HepG2 (cell line): ENCODE measurements at regions not wholly inside any gene's neighbourhood (a gene's known extent, or its start where the extent isn't known, plus 50 kb on each side); places are given as distances from the start of the nearest gene placed in this dataset.

Source experiments
- ATAC-seq: fragments of 200-7000 bp; cut with Tn5 transposase; 3 replicates; pipeline ENCODE4 v1.9.1; 2020; ENCODE audit warnings: mild to moderate bottlenecking, moderate library complexity
- BruUV-seq: library from RNA; stranded (reverse); fragments of 400-500 nt; replicated peaks from 2 replicates; lab custom pipeline; 2021; lab: Mats Ljungman, UMichigan
- CTCF ChIA-PET: fragments of 300-600 bp; formaldehyde crosslinking; extraction: SDS; loops from one replicate; lab custom pipeline; 2021; ENCODE audit warnings: low total read pairs, inconsistent platforms, low intra/inter-chr PET ratio; lab: Yijun Ruan, JAX
- POLR2A ChIA-PET: fragments of 350-600 bp; sonication (Branson Sonifier 250); formaldehyde crosslinking; loops from one replicate; lab custom pipeline; 2020; ENCODE audit warnings: antibody characterized with exemption, inconsistent platforms; lab: Yijun Ruan, JAX
- DNase-seq: peaks from one replicate; pipeline ENCODE4 v3.0.0-alpha.2; 2015; ENCODE audit warnings: low spot score
- FAIRE-seq: peaks from 3 replicates; lab custom pipeline; 2011; peaks lifted over from hg19 to GRCh38; lab: Jason Lieb, UNC
- H2AFZ ChIP-seq: one replicate; pipeline ENCODE4 v1.6.1; 2011; ENCODE audit warnings: low read length, inconsistent platforms
- H3K27ac ChIP-seq: fragments of 300-600 bp; 3 replicates; pipeline ENCODE4 v1.8.0; 2011; ENCODE audit warnings: mixed run types, mild to moderate bottlenecking, mixed read lengths, low read length, inconsistent platforms; ENCODE audit not compliant: insufficient read depth; ENCODE audit errors: extremely low read length
- H3K27me3 ChIP-seq, 2 experiments: fragments of 200-600 bp in 1 of 2; 2 replicates in 1 of 2; 3 replicates in 1 of 2; pipeline versions ENCODE4 v1.6.0 to v1.8.0; 2011; ENCODE audit warnings: low read length in 2 of 2, mild to moderate bottlenecking in 2 of 2, moderate library complexity in 2 of 2, inconsistent platforms in 1 of 2; ENCODE audit not compliant: insufficient read depth in 2 of 2, control insufficient read depth in 1 of 2
- H3K36me3 ChIP-seq, 2 experiments: fragments of 200-600 bp in 1 of 2; replicated peaks in 1 of 2; 2 replicates in 1 of 2; 3 replicates in 1 of 2; pipeline versions ENCODE4 v1.5.1 to v1.8.0; 2011; ENCODE audit warnings: low read length in 2 of 2, inconsistent platforms in 1 of 2; ENCODE audit not compliant: insufficient read depth in 2 of 2, control insufficient read depth in 1 of 2
- H3K4me1 ChIP-seq: 2 replicates; pipeline ENCODE4 v1.5.1; 2012; ENCODE audit warnings: low read length, inconsistent platforms; ENCODE audit not compliant: insufficient read depth
- H3K4me2 ChIP-seq: 2 replicates; pipeline ENCODE4 v1.6.0; 2011; ENCODE audit warnings: low read depth, low read length, inconsistent platforms
- H3K4me3 ChIP-seq, 3 experiments: fragments of 200-600 bp in 1 of 3; sonication (generic), shearing (Covaris generic) in 1 of 3; replicated peaks in 1 of 3; 2 replicates each; pipeline ENCODE4 v1.5.1; 2011 to 2016; ENCODE audit warnings: low read length in 3 of 3, inconsistent platforms in 2 of 3, low read depth in 2 of 3, mild to moderate bottlenecking in 2 of 3, control low read depth in 1 of 3, mixed read lengths in 1 of 3; ENCODE audit not compliant: insufficient read depth in 1 of 3
- H3K79me2 ChIP-seq: one replicate; pipeline ENCODE4 v1.6.1; 2011; ENCODE audit warnings: low read length, inconsistent platforms; ENCODE audit not compliant: insufficient read depth
- H3K9ac ChIP-seq: 2 replicates; pipeline ENCODE4 v1.6.0; 2011; ENCODE audit warnings: mild to moderate bottlenecking, low read depth, low read length, inconsistent platforms; ENCODE audit not compliant: insufficient read depth
- H3K9me3 ChIP-seq: 2 replicates; pipeline ENCODE4 v1.5.1; 2012; ENCODE audit warnings: mild to moderate bottlenecking, low read length
- H4K20me1 ChIP-seq: 2 replicates; pipeline ENCODE4 v1.6.0; 2011; ENCODE audit warnings: inconsistent platforms, mild to moderate bottlenecking, low read length, moderate library complexity; ENCODE audit not compliant: insufficient read depth
- FOXK2 ChIP-seq: fragments of 450-650 bp; IDR thresholded peaks from 2 replicates; pipeline ENCODE4 v1.6.1; 2016
- HINFP ChIP-seq: sonication (generic); formaldehyde crosslinking; IDR thresholded peaks from 2 replicates; pipeline ENCODE4 v1.4.0; 2020; ENCODE audit warnings: low read depth, mild to moderate bottlenecking, missing genetic modification reagents
- HNRNPUL1 ChIP-seq: fragments of 200-400 bp; formaldehyde crosslinking; IDR thresholded peaks from 2 replicates; pipeline ENCODE4 v1.6.1; 2017; ENCODE audit warnings: low read depth, mild to moderate bottlenecking, low read length, moderate library complexity
- ZNF18 ChIP-seq: sonication (generic); formaldehyde crosslinking; IDR thresholded peaks from 2 replicates; pipeline ENCODE4 v1.8.0; 2022; ENCODE audit warnings: mild to moderate bottlenecking, missing genetic modification reagents; ENCODE audit not compliant: insufficient replicate concordance
- WGBS: methylation state at CpG from one replicate; pipeline ENCODE4 v1.1.6; 2017; ENCODE audit warnings: low lambda C conversion rate; 5-methylcytosine and 5-hydroxymethylcytosine counted together
- in situ Hi-C: cut with HindIII; loops from 2 replicates; pipeline ENCODE4 v1.10.0; 2017; ENCODE audit warnings: low pct_unique_long_range_greater_than_20kb; ENCODE audit not compliant: extremely low pct_ligation_motif_present
- intact Hi-C: fragments of 100-400 bp; cut with micrococcal nuclease; formaldehyde crosslinking; loops from one replicate; pipeline ENCODE4 v1.10.0; 2022; ENCODE audit not compliant: unreplicated experiment

GRCh38 chr13:111623208-111623607 lies 302.8 kb downstream of the TEX29 start:
- Histone ChIP-seq H3K4me3 (no peak overlapping the region), H3K4me2 (no peak overlapping the region), H3K4me1 (no peaks in the 10 kb centered on the region), H2AFZ (no peak overlapping the region), H3K27ac (no peak overlapping the region), H4K20me1 (no peaks in the 10 kb centered on the region), H3K9ac (no peak overlapping the region), H3K27me3 (peaks cover 5 to 33% of the 10 kb centered on the region in 2 experiments; a peak in 3 of 5 replicates), H3K36me3 (no peaks in the 10 kb centered on the region)
- DNase-seq (no peak), ATAC-seq (no peak), FAIRE-seq (no peak)
- BruUV-seq, result no TSS peak
- POLR2A ChIA-PET, result no interaction called here
- in situ Hi-C loops (no loop called here), intact Hi-C loops (no loop called here)
- 69% methylated on average over 11 of the region's 20 CpGs for WGBS
- CTCF ChIA-PET, result no interaction called here
- TF ChIP-seq HNRNPUL1 (no peak), FOXK2 (no peak), ZNF18 (no peak), HINFP (CRISPR knock-in tag) (no peak)
- TF ChIP-seq, all 625 proteins: peak for 0
- H3K79me2 ChIP-seq, result no peaks in the 10 kb centered on the region
- no peaks in the 10 kb centered on the region for H3K9me3 ChIP-seq
